ENCODE measurements at regions not wholly inside any gene's neighbourhood (a gene's known extent, or its start where the extent isn't known, plus 50 kb on each side); places are given as distances from the start of the nearest gene placed in this dataset.

DNA sequence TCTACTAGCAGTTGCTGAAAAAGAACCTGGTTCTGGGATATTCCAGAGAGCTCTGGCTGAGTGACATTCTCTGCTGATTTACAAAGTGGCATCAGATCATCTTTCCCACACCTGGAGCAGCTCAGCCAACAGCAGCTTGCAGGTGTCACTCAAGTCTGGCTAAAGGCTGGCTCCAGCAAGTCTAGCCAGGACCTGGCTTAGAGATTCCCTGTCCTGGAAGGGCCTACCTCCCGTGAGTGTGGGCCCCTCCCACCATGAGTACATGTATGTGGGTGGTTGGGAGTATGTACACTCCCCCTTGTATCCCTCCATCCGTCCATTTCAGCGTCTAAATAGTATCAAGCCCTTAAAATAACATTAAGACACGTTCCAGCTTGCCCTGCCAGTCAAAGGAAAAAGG lies 539.3 kb upstream of the ID4 start:
- H3K36me3 ChIP-seq (ENCODE audit: control insufficient read depth, insufficient read depth, low read length), result no peaks in the 10 kb centered on the region
- no peak overlapping the region for H3K4ac ChIP-seq (ENCODE audit: low read depth, low read length)
- H2BK15ac ChIP-seq (ENCODE audit: low read depth, low read length), result no peak overlapping the region
- no peak overlapping the region for H2BK120ac ChIP-seq (ENCODE audit: low read depth, low read length)
- no peaks in the 10 kb centered on the region for H4K20me1 ChIP-seq (ENCODE audit: insufficient read depth, low read length)
- no peaks in the 10 kb centered on the region for H3K79me1 ChIP-seq (ENCODE audit: low read depth in 1 of 2, low read length in 2 of 2)
- H3K14ac ChIP-seq (replicated peaks; ENCODE audit: low read depth, low read length), result no peak overlapping the region
- dilution Hi-C loops (cut with HindIII; ENCODE audit: low sequenced_read_pairs, unreplicated experiment), result no loop called here
- no peaks in the 10 kb centered on the region for H3K4me1 ChIP-seq (ENCODE audit: control insufficient read depth, insufficient read depth, low read length)
- H3K56ac ChIP-seq (ENCODE audit: extremely low read depth, insufficient read depth, low read length), result no peak overlapping the region
- TF ChIP-seq SMC3 (IDR thresholded peaks at IDR 0.05; ENCODE audit: low read depth, low read length), result no peak
- TF ChIP-seq POLR2A (IDR thresholded peaks at IDR 0.05; ENCODE audit: low read depth, low read length), result no peak
- no peak for TF ChIP-seq FOS (IDR thresholded peaks at IDR 0.05; ENCODE audit: low read depth, low read length)
- TF ChIP-seq USF2 (IDR thresholded peaks at IDR 0.05; ENCODE audit: low read depth, low read length), result no peak
- no peak for TF ChIP-seq RCOR1 (IDR thresholded peaks at IDR 0.05; ENCODE audit: insufficient replicate concordance, low read length)
- no peak for TF ChIP-seq CEBPB (IDR thresholded peaks at IDR 0.05; ENCODE audit: low read depth, low read length)
- no peak overlapping the region for H4K91ac ChIP-seq (ENCODE audit: insufficient read depth, low read depth, low read length)
- no peak overlapping the region for H3K4me3 ChIP-seq (ENCODE audit: insufficient read depth, low read depth, low read length)
- H4K8ac ChIP-seq (ENCODE audit: low read depth in 2 of 2, low read length in 2 of 2), result no peak overlapping the region
- no peak overlapping the region for H3K27ac ChIP-seq (ENCODE audit: insufficient read depth, low read length)
- peaks cover 17% of the 10 kb centered on the region for H3K9me3 ChIP-seq (ENCODE audit: control insufficient read depth, insufficient read depth, low read length)
- ATAC-seq (ENCODE audit: low read depth), result no peak
- ChIA-PET POLR2A (ENCODE audit: unreplicated experiment) (no interaction called here), CTCF (no interaction called here)
- H2BK5ac ChIP-seq (ENCODE audit: low read depth, low read length, poor library complexity, severe bottlenecking), result no peak overlapping the region
- H3K27me3 ChIP-seq (ENCODE audit: control insufficient read depth, insufficient read depth, low read length), result no peaks in the 10 kb centered on the region
- no peak overlapping the region for H2AFZ ChIP-seq (replicated peaks; ENCODE audit: low read length, poor library complexity)
- no peak overlapping the region for H2AK9ac ChIP-seq (replicated peaks; ENCODE audit: low read depth, low read length, poor library complexity)
- no peak for DNase-seq
- no peak overlapping the region for H2BK20ac ChIP-seq (ENCODE audit: low read depth, low read length)
- no peak overlapping the region for H2AK5ac ChIP-seq (ENCODE audit: low read depth, low read length)
- in situ Hi-C loops (cut with MboI; ENCODE audit: low sequenced_read_pairs), result no loop called here
- H3K9me1 ChIP-seq (ENCODE audit: insufficient read depth, low read length), result no peaks in the 10 kb centered on the region
- BruUV-seq (replicated peaks), result no TSS peak
- H3K23ac ChIP-seq (ENCODE audit: low read depth, low read length), result no peak overlapping the region
- H4K5ac ChIP-seq (ENCODE audit: low read depth, low read length), result no peak overlapping the region
- no CpG with 5 or more reads among the region's 4 CpGs for WGBS, 2 experiments (ENCODE audit: extremely low coverage in 2 of 2, insufficient read length in 1 of 2)
- H3K4me2 ChIP-seq (ENCODE audit: low read depth, low read length), result no peak overlapping the region
- intact Hi-C loops (cut with micrococcal nuclease), result no loop called here
- H3K9ac ChIP-seq (ENCODE audit: low read depth, low read length), result no peak overlapping the region
- H3K18ac ChIP-seq (ENCODE audit: low read depth, low read length), result no peak overlapping the region

All from IMR-90 (cell line).